HepG2 (cell line): ENCODE measurements at regions not wholly inside any gene's neighbourhood (a gene's known extent, or its start where the extent isn't known, plus 50 kb on each side); places are given as distances from the start of the nearest gene placed in this dataset.

Experiments used
- ATAC-seq: fragments of 200-7000 bp; cut with Tn5 transposase; 3 replicates; pipeline ENCODE4 v1.9.1; 2020; ENCODE audit warnings: mild to moderate bottlenecking, moderate library complexity
- BruUV-seq: library from RNA; stranded (reverse); fragments of 400-500 nt; replicated peaks from 2 replicates; lab custom pipeline; 2021; lab: Mats Ljungman, UMichigan
- CTCF ChIA-PET: fragments of 300-600 bp; formaldehyde crosslinking; extraction: SDS; loops from one replicate; lab custom pipeline; 2021; ENCODE audit warnings: low total read pairs, inconsistent platforms, low intra/inter-chr PET ratio; lab: Yijun Ruan, JAX
- POLR2A ChIA-PET: fragments of 350-600 bp; sonication (Branson Sonifier 250); formaldehyde crosslinking; loops from one replicate; lab custom pipeline; 2020; ENCODE audit warnings: antibody characterized with exemption, inconsistent platforms; lab: Yijun Ruan, JAX
- DNase-seq: peaks from one replicate; pipeline ENCODE4 v3.0.0-alpha.2; 2015; ENCODE audit warnings: low spot score
- FAIRE-seq: peaks from 3 replicates; lab custom pipeline; 2011; peaks lifted over from hg19 to GRCh38; lab: Jason Lieb, UNC
- H2AFZ ChIP-seq: one replicate; pipeline ENCODE4 v1.6.1; 2011; ENCODE audit warnings: low read length, inconsistent platforms
- H3K27ac ChIP-seq: fragments of 300-600 bp; 3 replicates; pipeline ENCODE4 v1.8.0; 2011; ENCODE audit warnings: mixed run types, mild to moderate bottlenecking, mixed read lengths, low read length, inconsistent platforms; ENCODE audit not compliant: insufficient read depth; ENCODE audit errors: extremely low read length
- H3K27me3 ChIP-seq, 2 experiments: fragments of 200-600 bp in 1 of 2; 2 replicates in 1 of 2; 3 replicates in 1 of 2; pipeline versions ENCODE4 v1.6.0 to v1.8.0; 2011; ENCODE audit warnings: low read length in 2 of 2, mild to moderate bottlenecking in 2 of 2, moderate library complexity in 2 of 2, inconsistent platforms in 1 of 2; ENCODE audit not compliant: insufficient read depth in 2 of 2, control insufficient read depth in 1 of 2
- H3K36me3 ChIP-seq, 2 experiments: fragments of 200-600 bp in 1 of 2; replicated peaks in 1 of 2; 2 replicates in 1 of 2; 3 replicates in 1 of 2; pipeline versions ENCODE4 v1.5.1 to v1.8.0; 2011; ENCODE audit warnings: low read length in 2 of 2, inconsistent platforms in 1 of 2; ENCODE audit not compliant: insufficient read depth in 2 of 2, control insufficient read depth in 1 of 2
- H3K4me1 ChIP-seq: 2 replicates; pipeline ENCODE4 v1.5.1; 2012; ENCODE audit warnings: low read length, inconsistent platforms; ENCODE audit not compliant: insufficient read depth
- H3K4me2 ChIP-seq: 2 replicates; pipeline ENCODE4 v1.6.0; 2011; ENCODE audit warnings: low read depth, low read length, inconsistent platforms
- H3K4me3 ChIP-seq, 3 experiments: fragments of 200-600 bp in 1 of 3; sonication (generic), shearing (Covaris generic) in 1 of 3; replicated peaks in 1 of 3; 2 replicates each; pipeline ENCODE4 v1.5.1; 2011 to 2016; ENCODE audit warnings: low read length in 3 of 3, inconsistent platforms in 2 of 3, low read depth in 2 of 3, mild to moderate bottlenecking in 2 of 3, control low read depth in 1 of 3, mixed read lengths in 1 of 3; ENCODE audit not compliant: insufficient read depth in 1 of 3
- H3K79me2 ChIP-seq: one replicate; pipeline ENCODE4 v1.6.1; 2011; ENCODE audit warnings: low read length, inconsistent platforms; ENCODE audit not compliant: insufficient read depth
- H3K9ac ChIP-seq: 2 replicates; pipeline ENCODE4 v1.6.0; 2011; ENCODE audit warnings: mild to moderate bottlenecking, low read depth, low read length, inconsistent platforms; ENCODE audit not compliant: insufficient read depth
- H3K9me3 ChIP-seq: 2 replicates; pipeline ENCODE4 v1.5.1; 2012; ENCODE audit warnings: mild to moderate bottlenecking, low read length
- H4K20me1 ChIP-seq: 2 replicates; pipeline ENCODE4 v1.6.0; 2011; ENCODE audit warnings: inconsistent platforms, mild to moderate bottlenecking, low read length, moderate library complexity; ENCODE audit not compliant: insufficient read depth
- NR3C1 ChIP-seq: sonication (generic); formaldehyde crosslinking; IDR thresholded peaks from 2 replicates; pipeline ENCODE4 v1.4.0; 2020; ENCODE audit warnings: missing genetic modification reagents
- PCBP1 ChIP-seq: fragments of 200-400 bp; formaldehyde crosslinking; IDR thresholded peaks from 2 replicates; pipeline ENCODE4 v1.6.1; 2017; ENCODE audit warnings: mild to moderate bottlenecking, low read depth, low read length, borderline replicate concordance
- ZFYVE20 ChIP-seq: sonication (generic); formaldehyde crosslinking; IDR thresholded peaks from 2 replicates; pipeline ENCODE4 v1.8.0; 2023; ENCODE audit warnings: low read depth, mild to moderate bottlenecking, moderate library complexity, missing genetic modification reagents, borderline replicate concordance
- ZIK1 ChIP-seq: sonication (generic); formaldehyde crosslinking; IDR thresholded peaks from 2 replicates; pipeline ENCODE4 v1.5.0; 2020; ENCODE audit warnings: mild to moderate bottlenecking, low read depth, missing genetic modification reagents, borderline replicate concordance
- ZMYM4 ChIP-seq: sonication (generic); formaldehyde crosslinking; IDR thresholded peaks from 2 replicates; pipeline ENCODE4 v1.8.1; 2023; ENCODE audit warnings: mild to moderate bottlenecking, missing genetic modification reagents
- ZNF674 ChIP-seq: sonication (generic); formaldehyde crosslinking; IDR thresholded peaks from 2 replicates; pipeline ENCODE4 v1.5.0; 2020; ENCODE audit warnings: low read depth, mild to moderate bottlenecking, missing genetic modification reagents
- ZNF780A ChIP-seq: sonication (generic); formaldehyde crosslinking; IDR thresholded peaks from 2 replicates; pipeline ENCODE4 v1.8.0; 2022; ENCODE audit warnings: mild to moderate bottlenecking, missing genetic modification reagents, moderate library complexity
- WGBS: methylation state at CpG from one replicate; pipeline ENCODE4 v1.1.6; 2017; ENCODE audit warnings: low lambda C conversion rate; 5-methylcytosine and 5-hydroxymethylcytosine counted together
- in situ Hi-C: cut with HindIII; loops from 2 replicates; pipeline ENCODE4 v1.10.0; 2017; ENCODE audit warnings: low pct_unique_long_range_greater_than_20kb; ENCODE audit not compliant: extremely low pct_ligation_motif_present
- intact Hi-C: fragments of 100-400 bp; cut with micrococcal nuclease; formaldehyde crosslinking; loops from one replicate; pipeline ENCODE4 v1.10.0; 2022; ENCODE audit not compliant: unreplicated experiment
- TF ChIP-seq, protein P1 (sequence below): sonication (generic); formaldehyde crosslinking; IDR thresholded peaks from 2 replicates; pipeline ENCODE4 v1.4.0; 2020; ENCODE audit warnings: missing genetic modification reagents
- TF ChIP-seq, protein P2 (sequence below), 2 experiments: sonication (generic) in 1 of 2; formaldehyde crosslinking in 1 of 2; IDR thresholded peaks; 2 replicates each; pipeline versions ENCODE4 v1.5.1 to v1.6.1; 2011 to 2020; ENCODE audit warnings: borderline replicate concordance in 1 of 2, low read depth in 1 of 2, low read length in 1 of 2, mild to moderate bottlenecking in 1 of 2, missing genetic modification reagents in 1 of 2, moderate library complexity in 1 of 2
- TF ChIP-seq, protein P3 (sequence below): sonication (generic); formaldehyde crosslinking; IDR thresholded peaks from 2 replicates; pipeline ENCODE4 v1.5.1; 2020; ENCODE audit warnings: missing genetic modification reagents, mild to moderate bottlenecking, borderline replicate concordance
- TF ChIP-seq, protein P4 (sequence below): sonication (generic); formaldehyde crosslinking; IDR thresholded peaks from 2 replicates; pipeline ENCODE4 v1.4.0; 2020; ENCODE audit warnings: missing genetic modification reagents
- TF ChIP-seq, protein P5 (sequence below): sonication (generic); formaldehyde crosslinking; IDR thresholded peaks from 2 replicates; pipeline ENCODE4 v1.5.0; 2020; ENCODE audit warnings: mild to moderate bottlenecking, missing genetic modification reagents, borderline replicate concordance
- TF ChIP-seq, protein P6 (sequence below): sonication (generic); formaldehyde crosslinking; IDR thresholded peaks from 2 replicates; pipeline ENCODE4 v1.8.0; 2022; ENCODE audit warnings: missing genetic modification reagents, low read depth, mild to moderate bottlenecking, borderline replicate concordance

DNA sequence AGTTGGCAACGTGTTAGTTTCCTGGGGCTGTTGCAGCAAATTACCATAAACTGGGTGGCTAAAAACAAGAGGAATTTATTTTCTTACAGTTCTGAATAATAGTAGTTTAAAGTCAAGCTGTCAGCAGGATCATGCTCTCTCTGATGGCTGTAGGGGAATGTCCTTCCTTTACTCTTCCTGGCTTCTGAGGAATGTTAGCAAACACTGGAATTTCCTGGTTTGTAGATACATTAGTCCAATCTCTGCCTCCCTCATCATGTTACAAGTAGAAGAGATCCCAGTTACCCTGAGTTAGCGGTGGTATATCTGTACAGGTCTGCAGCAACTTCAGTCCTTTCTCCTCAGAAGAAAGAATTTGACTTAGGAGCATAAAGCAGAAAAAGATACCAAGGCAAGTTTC lies 2249.1 kb downstream of the NCAM2 start:
- DNase-seq = no peak
- no peaks in the 10 kb centered on the region for H3K27me3 ChIP-seq
- no peaks in the 10 kb centered on the region for H3K79me2 ChIP-seq
- H3K4me2 ChIP-seq = no peak overlapping the region
- CTCF ChIA-PET = no interaction called here
- POLR2A ChIA-PET = no interaction called here
- no TSS peak for BruUV-seq
- H3K4me3 ChIP-seq = no peak overlapping the region
- H4K20me1 ChIP-seq = no peaks in the 10 kb centered on the region
- no peak overlapping the region for H3K9ac ChIP-seq
- ATAC-seq = no peak
- peaks cover 95% of the 10 kb centered on the region for H3K9me3 ChIP-seq
- 23% methylated on average over 2 of the region's 2 CpGs for WGBS
- in situ Hi-C loops (loop anchor here (25.0 kb wide), 1 partner anchor 90 kb away; no protein-coding TSS in a partner anchor), intact Hi-C loops (no loop called here)
- H3K4me1 ChIP-seq = no peaks in the 10 kb centered on the region
- no peaks in the 10 kb centered on the region for H3K36me3 ChIP-seq
- FAIRE-seq = no peak
- H3K27ac ChIP-seq = no peak overlapping the region
- H2AFZ ChIP-seq = no peak overlapping the region
- TF ChIP-seq ZMYM4 (CRISPR knock-in tag) (no peak), ZIK1 (no peak), ZNF780A (CRISPR knock-in tag) (no peak), ZFYVE20 (no peak), ZNF674 (no peak), PCBP1 (no peak), NR3C1 (CRISPR knock-in tag) (no peak)
- TF ChIP-seq, protein P1, sequence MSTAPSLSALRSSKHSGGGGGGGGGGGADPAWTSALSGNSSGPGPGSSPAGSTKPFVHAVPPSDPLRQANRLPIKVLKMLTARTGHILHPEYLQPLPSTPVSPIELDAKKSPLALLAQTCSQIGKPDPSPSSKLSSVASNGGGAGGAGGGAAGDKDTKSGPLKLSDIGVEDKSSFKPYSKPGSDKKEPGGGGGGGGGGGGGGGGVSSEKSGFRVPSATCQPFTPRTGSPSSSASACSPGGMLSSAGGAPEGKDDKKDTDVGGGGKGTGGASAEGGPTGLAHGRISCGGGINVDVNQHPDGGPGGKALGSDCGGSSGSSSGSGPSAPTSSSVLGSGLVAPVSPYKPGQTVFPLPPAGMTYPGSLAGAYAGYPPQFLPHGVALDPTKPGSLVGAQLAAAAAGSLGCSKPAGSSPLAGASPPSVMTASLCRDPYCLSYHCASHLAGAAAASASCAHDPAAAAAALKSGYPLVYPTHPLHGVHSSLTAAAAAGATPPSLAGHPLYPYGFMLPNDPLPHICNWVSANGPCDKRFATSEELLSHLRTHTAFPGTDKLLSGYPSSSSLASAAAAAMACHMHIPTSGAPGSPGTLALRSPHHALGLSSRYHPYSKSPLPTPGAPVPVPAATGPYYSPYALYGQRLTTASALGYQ = no peak
- TF ChIP-seq, protein P2, sequence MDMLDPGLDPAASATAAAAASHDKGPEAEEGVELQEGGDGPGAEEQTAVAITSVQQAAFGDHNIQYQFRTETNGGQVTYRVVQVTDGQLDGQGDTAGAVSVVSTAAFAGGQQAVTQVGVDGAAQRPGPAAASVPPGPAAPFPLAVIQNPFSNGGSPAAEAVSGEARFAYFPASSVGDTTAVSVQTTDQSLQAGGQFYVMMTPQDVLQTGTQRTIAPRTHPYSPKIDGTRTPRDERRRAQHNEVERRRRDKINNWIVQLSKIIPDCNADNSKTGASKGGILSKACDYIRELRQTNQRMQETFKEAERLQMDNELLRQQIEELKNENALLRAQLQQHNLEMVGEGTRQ (IDR thresholded peaks at IDR 0.05; ENCODE audit: low read depth, low read length) = no peak
- TF ChIP-seq, protein P2 (CRISPR knock-in tag; IDR thresholded peaks at IDR 0.05; ENCODE audit: borderline replicate concordance) = no peak
- TF ChIP-seq, protein P3, sequence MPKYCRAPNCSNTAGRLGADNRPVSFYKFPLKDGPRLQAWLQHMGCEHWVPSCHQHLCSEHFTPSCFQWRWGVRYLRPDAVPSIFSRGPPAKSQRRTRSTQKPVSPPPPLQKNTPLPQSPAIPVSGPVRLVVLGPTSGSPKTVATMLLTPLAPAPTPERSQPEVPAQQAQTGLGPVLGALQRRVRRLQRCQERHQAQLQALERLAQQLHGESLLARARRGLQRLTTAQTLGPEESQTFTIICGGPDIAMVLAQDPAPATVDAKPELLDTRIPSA = no peak
- TF ChIP-seq, protein P4, sequence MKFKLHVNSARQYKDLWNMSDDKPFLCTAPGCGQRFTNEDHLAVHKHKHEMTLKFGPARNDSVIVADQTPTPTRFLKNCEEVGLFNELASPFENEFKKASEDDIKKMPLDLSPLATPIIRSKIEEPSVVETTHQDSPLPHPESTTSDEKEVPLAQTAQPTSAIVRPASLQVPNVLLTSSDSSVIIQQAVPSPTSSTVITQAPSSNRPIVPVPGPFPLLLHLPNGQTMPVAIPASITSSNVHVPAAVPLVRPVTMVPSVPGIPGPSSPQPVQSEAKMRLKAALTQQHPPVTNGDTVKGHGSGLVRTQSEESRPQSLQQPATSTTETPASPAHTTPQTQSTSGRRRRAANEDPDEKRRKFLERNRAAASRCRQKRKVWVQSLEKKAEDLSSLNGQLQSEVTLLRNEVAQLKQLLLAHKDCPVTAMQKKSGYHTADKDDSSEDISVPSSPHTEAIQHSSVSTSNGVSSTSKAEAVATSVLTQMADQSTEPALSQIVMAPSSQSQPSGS (CRISPR knock-in tag) = no peak
- TF ChIP-seq, protein P5, sequence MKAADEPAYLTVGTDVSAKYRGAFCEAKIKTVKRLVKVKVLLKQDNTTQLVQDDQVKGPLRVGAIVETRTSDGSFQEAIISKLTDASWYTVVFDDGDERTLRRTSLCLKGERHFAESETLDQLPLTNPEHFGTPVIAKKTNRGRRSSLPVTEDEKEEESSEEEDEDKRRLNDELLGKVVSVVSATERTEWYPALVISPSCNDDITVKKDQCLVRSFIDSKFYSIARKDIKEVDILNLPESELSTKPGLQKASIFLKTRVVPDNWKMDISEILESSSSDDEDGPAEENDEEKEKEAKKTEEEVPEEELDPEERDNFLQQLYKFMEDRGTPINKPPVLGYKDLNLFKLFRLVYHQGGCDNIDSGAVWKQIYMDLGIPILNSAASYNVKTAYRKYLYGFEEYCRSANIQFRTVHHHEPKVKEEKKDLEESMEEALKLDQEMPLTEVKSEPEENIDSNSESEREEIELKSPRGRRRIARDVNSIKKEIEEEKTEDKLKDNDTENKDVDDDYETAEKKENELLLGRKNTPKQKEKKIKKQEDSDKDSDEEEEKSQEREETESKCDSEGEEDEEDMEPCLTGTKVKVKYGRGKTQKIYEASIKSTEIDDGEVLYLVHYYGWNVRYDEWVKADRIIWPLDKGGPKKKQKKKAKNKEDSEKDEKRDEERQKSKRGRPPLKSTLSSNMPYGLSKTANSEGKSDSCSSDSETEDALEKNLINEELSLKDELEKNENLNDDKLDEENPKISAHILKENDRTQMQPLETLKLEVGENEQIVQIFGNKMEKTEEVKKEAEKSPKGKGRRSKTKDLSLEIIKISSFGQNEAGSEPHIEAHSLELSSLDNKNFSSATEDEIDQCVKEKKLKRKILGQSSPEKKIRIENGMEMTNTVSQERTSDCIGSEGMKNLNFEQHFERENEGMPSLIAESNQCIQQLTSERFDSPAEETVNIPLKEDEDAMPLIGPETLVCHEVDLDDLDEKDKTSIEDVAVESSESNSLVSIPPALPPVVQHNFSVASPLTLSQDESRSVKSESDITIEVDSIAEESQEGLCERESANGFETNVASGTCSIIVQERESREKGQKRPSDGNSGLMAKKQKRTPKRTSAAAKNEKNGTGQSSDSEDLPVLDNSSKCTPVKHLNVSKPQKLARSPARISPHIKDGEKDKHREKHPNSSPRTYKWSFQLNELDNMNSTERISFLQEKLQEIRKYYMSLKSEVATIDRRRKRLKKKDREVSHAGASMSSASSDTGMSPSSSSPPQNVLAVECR = no peak
- TF ChIP-seq, protein P6, sequence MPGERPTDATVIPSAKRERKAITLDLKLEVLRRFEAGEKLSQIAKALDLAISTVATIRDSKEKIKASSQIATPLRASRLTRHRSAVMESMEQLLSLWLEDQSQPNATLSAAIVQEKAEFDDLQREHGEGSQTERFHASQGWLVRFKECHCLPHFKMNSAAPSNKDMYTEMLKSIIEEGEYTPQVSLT = no peak
